ENCODE measurements at regions not wholly inside any gene's neighbourhood (a gene's known extent, or its start where the extent isn't known, plus 50 kb on each side); places are given as distances from the start of the nearest gene placed in this dataset.

- TF ChIP-seq CTCF (IDR thresholded peaks at IDR 0.05) (no peak), EZH2phosphoT487 (IDR thresholded peaks at IDR 0.05) (no peak)
Measured at GRCh38 chr13:83995930-83996329, 113.7 kb upstream of the SLITRK1 start.
